NCI-H2196 (cell line): ENCODE measurements at regions not wholly inside any gene's neighbourhood (a gene's known extent, or its start where the extent isn't known, plus 50 kb on each side); places are given as distances from the start of the nearest gene placed in this dataset.

Experiments
- DNase-seq: peaks from one replicate; lab custom pipeline; 2025; ENCODE audit not compliant: unreplicated experiment; lab: John Stamatoyannopoulos, UW

- DNase-seq = no peak
Measured at GRCh38 chr4:35608205-35608604, 636.1 kb downstream of the ARAP2 start.

DNA sequence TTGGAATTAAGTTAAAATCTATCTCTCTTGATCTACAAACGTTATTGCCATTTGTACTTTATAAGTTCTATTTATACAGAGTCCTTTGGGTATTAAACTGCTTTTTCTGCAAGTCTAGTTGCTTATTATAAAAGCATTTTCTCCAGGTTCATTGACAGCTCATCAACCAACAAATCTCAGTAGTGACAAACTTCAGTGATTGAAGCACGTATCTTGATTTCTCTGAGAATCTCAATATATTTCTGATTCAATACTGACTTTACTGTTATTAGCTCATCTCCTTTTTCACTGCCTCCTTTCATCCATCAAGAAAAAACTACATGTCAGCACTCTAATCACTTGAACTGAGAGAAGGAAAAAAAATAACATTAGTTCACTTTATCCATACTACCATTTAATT is 630.2 kb downstream of the ARAP2 start:
- no peak for DNase-seq

- no peak for DNase-seq
Measured at GRCh38 chr4:35639929-35640328, 604.4 kb downstream of the ARAP2 start.

GRCh38 chr4:35643661-35644060 is 600.7 kb downstream of the ARAP2 start:
- DNase-seq = no peak

GRCh38 chr4:35644591-35644990 is 599.7 kb downstream of the ARAP2 start:
- DNase-seq = no peak

GRCh38 chr4:35649011-35649410 is 595.3 kb downstream of the ARAP2 start:
- no peak for DNase-seq

DNA sequence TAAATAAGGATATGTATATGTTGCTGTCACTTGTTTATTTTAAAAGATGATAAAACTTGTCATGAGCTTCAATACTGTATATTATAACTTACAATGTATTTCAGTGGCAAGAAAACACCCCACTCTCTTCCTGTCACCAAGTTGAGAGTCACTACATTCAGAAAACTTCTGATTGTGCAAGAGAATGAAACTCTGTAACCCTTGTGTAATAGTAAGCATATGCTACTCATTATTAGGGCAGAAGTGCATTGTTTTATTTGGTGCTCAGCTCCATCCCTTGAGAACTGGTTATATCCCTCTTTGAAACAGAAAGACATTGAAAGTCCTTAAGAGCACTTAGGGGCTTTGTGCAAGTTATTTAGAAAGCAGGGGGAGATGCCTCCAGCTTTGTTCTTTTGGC is 594.5 kb downstream of the ARAP2 start:
- DNase-seq = no peak

GRCh38 chr4:35652197-35652596 is 592.1 kb downstream of the ARAP2 start:
- DNase-seq = no peak

GRCh38 chr4:35653451-35653850 is 590.9 kb downstream of the ARAP2 start:
- DNase-seq = no peak

DNA sequence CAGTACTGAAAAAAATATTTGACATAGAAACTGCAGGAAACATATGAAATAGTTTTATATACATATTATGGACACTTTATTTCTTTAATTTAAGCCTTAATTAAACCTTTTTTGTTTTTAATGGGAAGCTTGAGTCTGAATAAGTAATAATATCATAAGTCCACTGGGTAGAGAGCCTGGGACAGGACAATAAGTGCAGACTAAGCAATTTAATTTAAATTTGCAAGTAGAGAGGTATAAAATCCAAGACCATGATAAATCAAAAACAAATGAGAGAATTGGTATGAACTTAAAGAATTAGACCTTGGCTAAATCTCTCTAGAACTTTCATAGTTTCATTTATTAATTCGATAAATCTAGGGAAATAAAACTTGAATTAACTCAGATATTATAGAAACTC is 571.2 kb downstream of the ARAP2 start:
- no peak for DNase-seq

DNA sequence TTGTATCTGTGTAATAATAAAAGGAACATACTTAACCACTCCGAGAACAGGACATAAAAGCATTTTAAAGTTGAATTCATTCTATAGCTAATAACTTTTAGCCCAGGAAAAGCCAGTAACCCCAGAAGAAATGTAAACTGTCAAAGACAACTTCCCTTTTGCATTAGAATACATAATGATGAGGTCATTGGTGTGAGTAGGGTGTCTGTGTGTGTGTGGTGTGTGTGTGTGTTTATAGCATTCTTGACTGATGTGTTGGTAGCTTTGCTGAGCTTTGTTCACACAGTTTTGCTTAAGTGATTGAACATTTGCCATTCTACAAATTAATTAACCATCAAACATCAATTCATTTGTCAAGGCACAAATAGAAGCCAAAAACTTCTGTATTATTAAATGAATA is 559.6 kb downstream of the ARAP2 start:
- no peak for DNase-seq

- DNase-seq = no peak
Measured at GRCh38 chr4:35689870-35690269, 554.4 kb downstream of the ARAP2 start.

DNA sequence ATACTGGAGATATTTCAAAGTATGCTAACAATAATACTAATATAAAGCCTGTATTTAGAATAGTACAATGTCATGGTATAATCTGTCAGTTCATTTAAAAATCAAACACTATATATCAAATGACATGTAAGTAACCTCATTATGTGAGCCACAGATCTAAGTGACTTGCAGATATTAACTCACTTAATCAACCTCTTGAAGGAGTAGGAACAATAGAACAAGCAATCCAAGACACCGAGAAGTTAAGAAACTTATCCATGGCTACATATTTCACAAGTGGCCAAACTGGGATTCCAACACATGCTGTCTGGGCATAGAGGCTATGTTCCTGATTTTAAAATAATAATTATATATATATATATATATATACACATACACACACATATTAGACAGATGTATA is 554.0 kb downstream of the ARAP2 start:
- no peak for DNase-seq

GRCh38 chr4:35695003-35695402 is 549.3 kb downstream of the ARAP2 start:
- no peak for DNase-seq

DNA sequence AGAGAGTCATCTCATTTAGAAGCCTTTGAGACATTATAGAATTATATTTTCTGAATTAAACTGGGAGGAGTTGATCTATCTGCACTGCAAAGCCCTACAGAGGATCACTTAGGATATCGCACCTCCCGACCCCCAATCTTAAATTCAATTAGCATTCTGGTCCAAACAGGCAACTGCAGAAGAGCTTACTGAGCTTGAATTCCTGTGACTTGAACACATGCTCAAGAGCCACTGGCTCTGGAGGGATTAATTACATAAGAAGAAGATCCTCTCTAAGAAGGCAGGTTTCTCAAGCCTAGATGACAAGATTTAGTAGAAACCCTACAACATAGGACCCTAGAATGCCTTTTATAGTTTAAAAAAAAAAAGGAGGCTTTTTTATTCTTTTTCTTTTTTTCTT is 548.9 kb downstream of the ARAP2 start:
- DNase-seq = no peak

DNA sequence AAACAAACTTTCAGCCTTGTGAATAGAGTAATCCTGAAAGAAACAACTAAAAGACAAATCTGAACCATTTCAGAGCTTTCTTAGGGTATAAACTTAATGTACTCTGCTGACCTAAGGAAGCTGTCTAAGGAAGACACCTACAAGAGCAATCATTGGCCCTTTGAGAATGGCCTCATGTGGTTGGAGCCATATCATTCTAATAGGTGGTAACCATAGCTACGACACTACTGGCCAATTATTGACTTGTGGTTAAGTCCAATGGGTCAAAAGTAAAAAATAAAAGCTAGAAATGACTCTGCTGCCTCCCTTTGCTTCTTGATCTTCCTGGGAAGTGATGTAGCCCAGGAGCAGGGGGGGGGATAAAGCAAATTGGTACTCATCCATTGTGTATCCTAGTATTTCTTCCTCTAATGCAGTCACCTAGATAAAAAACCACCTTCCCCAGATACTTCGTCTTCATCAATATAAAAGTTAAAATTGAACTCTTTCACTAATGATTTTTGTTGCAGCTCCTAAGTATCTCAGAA is 547.0 kb downstream of the ARAP2 start:
- no peak for DNase-seq

DNA sequence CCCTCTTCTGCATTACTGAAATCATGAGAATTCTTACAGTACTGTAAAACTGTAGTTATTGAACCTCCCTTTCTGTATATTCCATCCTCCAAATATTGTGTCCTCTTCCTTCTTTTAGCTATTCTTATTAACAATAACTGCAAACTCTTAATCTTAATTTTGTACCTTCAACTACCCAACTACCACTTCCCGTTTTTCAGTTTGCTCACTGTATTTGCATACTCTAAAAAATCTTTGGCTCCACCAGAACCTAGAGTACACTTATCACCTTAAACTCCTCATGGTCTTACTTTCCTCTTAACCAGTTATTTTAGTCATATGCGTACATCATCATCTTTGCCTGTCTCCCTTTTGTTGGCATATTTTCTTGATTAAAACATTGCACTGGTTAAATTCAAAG is 543.7 kb downstream of the ARAP2 start:
- no peak for DNase-seq

- no peak for DNase-seq
Measured at GRCh38 chr4:35709080-35709479, 535.2 kb downstream of the ARAP2 start.

DNA sequence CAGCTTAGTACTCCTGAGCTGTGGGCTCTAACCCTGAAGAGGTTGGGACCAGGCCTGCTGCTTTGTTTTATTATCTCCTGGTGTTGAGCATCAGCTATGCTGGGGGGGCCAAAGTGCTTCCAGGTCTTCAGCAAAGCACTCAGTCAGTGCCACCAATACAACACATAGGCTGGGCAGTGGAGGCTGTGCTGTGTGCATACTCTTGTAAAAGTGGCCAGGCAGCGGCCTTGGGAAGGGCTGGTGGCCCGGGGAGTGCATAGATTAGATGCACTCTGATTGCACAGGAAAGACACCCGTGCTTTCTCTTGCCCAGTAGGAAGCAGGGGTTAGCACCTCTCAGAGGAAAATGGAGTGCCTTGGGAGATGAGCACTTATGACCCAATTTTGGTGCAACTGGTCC is 534.0 kb downstream of the ARAP2 start:
- DNase-seq = no peak

- DNase-seq = no peak
Measured at GRCh38 chr4:35711127-35711526, 533.2 kb downstream of the ARAP2 start.

DNA sequence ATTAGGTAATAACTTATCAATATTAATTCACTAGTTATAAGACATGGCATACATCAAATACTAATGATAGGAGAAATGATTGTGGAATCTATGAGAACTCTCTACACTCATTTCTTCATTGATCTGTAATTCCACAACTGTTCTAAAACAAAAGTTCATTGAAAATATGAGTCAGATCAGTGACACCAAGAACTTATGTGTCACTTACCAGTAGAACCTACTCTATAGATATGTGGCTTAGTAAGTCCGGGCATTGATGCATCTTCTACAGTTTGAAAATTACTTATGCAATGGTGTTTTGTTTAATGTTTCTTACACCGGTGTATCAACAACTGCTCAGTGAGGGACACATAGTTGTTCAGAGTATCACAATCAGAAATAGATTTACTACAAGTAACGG is 520.3 kb downstream of the ARAP2 start:
- no peak for DNase-seq

GRCh38 chr4:35725131-35725530 is 519.2 kb downstream of the ARAP2 start:
- no peak for DNase-seq

- no peak for DNase-seq
Measured at GRCh38 chr4:35730414-35730813, 513.9 kb downstream of the ARAP2 start.
